GM23248 (cell line): ENCODE measurements at regions not wholly inside any gene's neighbourhood (a gene's known extent, or its start where the extent isn't known, plus 50 kb on each side); places are given as distances from the start of the nearest gene placed in this dataset.

Source experiments
- DNase-seq: peaks from one replicate; pipeline ENCODE4 v3.0.0-alpha.2; 2015
- H2AFZ ChIP-seq: fragments of 200-600 bp; sonication (generic); 2 replicates; pipeline ENCODE4 v1.6.1; 2016; ENCODE audit warnings: antibody characterized with exemption
- H3F3A ChIP-seq: fragments of 200-600 bp; sonication (generic); 2 replicates; pipeline ENCODE4 v1.6.1; 2016; ENCODE audit warnings: mild to moderate bottlenecking, antibody characterized with exemption, mixed run types; ENCODE audit not compliant: insufficient read depth
- H3K27ac ChIP-seq: fragments of 200-600 bp; sonication (generic); 2 replicates; pipeline ENCODE4 v1.5.1; 2016; ENCODE audit warnings: mild to moderate bottlenecking
- H3K27me3 ChIP-seq: fragments of 200-600 bp; sonication (generic); replicated peaks from 2 replicates; pipeline ENCODE4 v1.6.1; 2016; ENCODE audit warnings: mild to moderate bottlenecking; ENCODE audit not compliant: insufficient read depth
- H3K36me3 ChIP-seq: fragments of 200-600 bp; sonication (generic); 2 replicates; pipeline ENCODE4 v1.6.1; 2016; ENCODE audit warnings: low read depth, mild to moderate bottlenecking
- H3K4me1 ChIP-seq: fragments of 200-600 bp; sonication (generic); 2 replicates; pipeline ENCODE4 v1.6.1; 2016; ENCODE audit warnings: mild to moderate bottlenecking; ENCODE audit not compliant: insufficient read depth
- H3K4me2 ChIP-seq: fragments of 200-600 bp; sonication (generic); one replicate; pipeline ENCODE4 v1.6.1; 2016; ENCODE audit warnings: mild to moderate bottlenecking; ENCODE audit not compliant: unreplicated experiment
- H3K4me3 ChIP-seq: fragments of 200-600 bp; sonication (generic); 2 replicates; pipeline ENCODE4 v1.5.1; 2016; ENCODE audit warnings: mild to moderate bottlenecking
- H3K79me2 ChIP-seq: fragments of 200-600 bp; sonication (generic); 2 replicates; pipeline ENCODE4 v1.6.1; 2016; ENCODE audit warnings: mild to moderate bottlenecking; ENCODE audit not compliant: insufficient read depth
- H3K9ac ChIP-seq: fragments of 200-600 bp; sonication (generic); 2 replicates; pipeline ENCODE4 v1.6.1; 2016; ENCODE audit warnings: mild to moderate bottlenecking
- H3K9me2 ChIP-seq: fragments of 200-600 bp; sonication (generic); 2 replicates; pipeline ENCODE4 v1.6.1; 2016; ENCODE audit warnings: mixed run types, mild to moderate bottlenecking, moderate library complexity; ENCODE audit not compliant: insufficient read depth
- H3K9me3 ChIP-seq: fragments of 200-600 bp; sonication (generic); one replicate; pipeline ENCODE4 v1.6.1; 2017; ENCODE audit warnings: low read depth
- H4K20me1 ChIP-seq: fragments of 200-600 bp; sonication (generic); 2 replicates; pipeline ENCODE4 v1.6.0; 2016; ENCODE audit not compliant: insufficient read depth
- EZH2 ChIP-seq: fragments of 200-600 bp; sonication (generic); IDR thresholded peaks from 2 replicates; pipeline ENCODE4 v1.6.1; 2018; ENCODE audit warnings: antibody characterized with exemption, mild to moderate bottlenecking; ENCODE audit not compliant: insufficient read depth, poor library complexity, severe bottlenecking
- EZH2phosphoT487 ChIP-seq: fragments of 200-600 bp; sonication (generic); IDR thresholded peaks from 2 replicates; pipeline ENCODE4 v1.6.1; 2018; ENCODE audit warnings: antibody characterized with exemption, moderate library complexity, mild to moderate bottlenecking, low read depth; ENCODE audit not compliant: insufficient read depth
- WGBS, 2 experiments: methylation state at CpG; one replicate each; pipeline ENCODE4 v1.1.6; 2015 to 2017; ENCODE audit warnings: low lambda C conversion rate in 2 of 2, low coverage in 1 of 2; ENCODE audit errors: missing lambda C conversion rate in 2 of 2; 5-methylcytosine and 5-hydroxymethylcytosine counted together
- in situ Hi-C: fragments of 300-500 bp; cut with MboI; formaldehyde crosslinking; loops from 2 replicates; pipeline ENCODE4 v1.15.0; 2020

- H3K9ac ChIP-seq, result no peak overlapping the region
- no peaks in the 10 kb centered on the region for H4K20me1 ChIP-seq
- no peaks in the 10 kb centered on the region for H3F3A ChIP-seq
- no peak for DNase-seq
- no peak overlapping the region for H3K4me2 ChIP-seq
- H3K4me3 ChIP-seq, result no peak overlapping the region
- H3K9me2 ChIP-seq, result no peaks in the 10 kb centered on the region
- H3K36me3 ChIP-seq, result no peaks in the 10 kb centered on the region
- H3K9me3 ChIP-seq, result no peaks in the 10 kb centered on the region
- no peaks in the 10 kb centered on the region for H3K4me1 ChIP-seq
- H3K27me3 ChIP-seq, result no peaks in the 10 kb centered on the region
- in situ Hi-C loops, result no loop called here
- H3K27ac ChIP-seq, result no peak overlapping the region
- H2AFZ ChIP-seq, result no peak overlapping the region
- H3K79me2 ChIP-seq, result no peaks in the 10 kb centered on the region
- no peak for TF ChIP-seq EZH2phosphoT487
Measured at GRCh38 chr2:114373591-114373990, 68.8 kb upstream of the DPP10 start.

GRCh38 chr2:114384441-114384840, 58.0 kb upstream of the DPP10 start:
- H3K79me2 ChIP-seq, result no peaks in the 10 kb centered on the region
- H2AFZ ChIP-seq, result no peak overlapping the region
- no peaks in the 10 kb centered on the region for H3K36me3 ChIP-seq
- no peaks in the 10 kb centered on the region for H3K4me1 ChIP-seq
- no peak overlapping the region for H3K9ac ChIP-seq
- H3K9me3 ChIP-seq, result no peaks in the 10 kb centered on the region
- no peak for DNase-seq
- in situ Hi-C loops, result no loop called here
- TF ChIP-seq EZH2phosphoT487 (no peak), EZH2 (no peak)
- H3K4me3 ChIP-seq, result no peak overlapping the region
- no peak overlapping the region for H3K4me2 ChIP-seq
- H3K9me2 ChIP-seq, result no peaks in the 10 kb centered on the region
- WGBS, 2 experiments, result 7 to 8% methylated on average over 4 of the region's 4 CpGs
- H3K27ac ChIP-seq, result no peak overlapping the region
- H3K27me3 ChIP-seq, result no peaks in the 10 kb centered on the region
- H4K20me1 ChIP-seq, result no peaks in the 10 kb centered on the region
- H3F3A ChIP-seq, result no peaks in the 10 kb centered on the region

- H3K4me3 ChIP-seq, result no peak overlapping the region
- no peaks in the 10 kb centered on the region for H3K27me3 ChIP-seq
Measured at GRCh38 chr2:114389021-114389420, 53.4 kb upstream of the DPP10 start.

More at GRCh38 chr2:114389021-114389420, 53.4 kb upstream of the DPP10 start:
- no peak overlapping the region for H2AFZ ChIP-seq
- no peak overlapping the region for H3K9ac ChIP-seq
- H3K9me3 ChIP-seq, result no peaks in the 10 kb centered on the region
- no peaks in the 10 kb centered on the region for H3K9me2 ChIP-seq
- DNase-seq, result no peak
- H3K4me2 ChIP-seq, result no peak overlapping the region
- H3K4me1 ChIP-seq, result no peaks in the 10 kb centered on the region
- no peaks in the 10 kb centered on the region for H3F3A ChIP-seq
- no peak for TF ChIP-seq EZH2
- TF ChIP-seq EZH2phosphoT487, result no peak
- H3K27ac ChIP-seq, result no peak overlapping the region
- WGBS, 2 experiments, result 44 to 53% methylated on average over 4 of the region's 4 CpGs
- in situ Hi-C loops, result no loop called here
- H3K79me2 ChIP-seq, result no peaks in the 10 kb centered on the region
- no peaks in the 10 kb centered on the region for H4K20me1 ChIP-seq
- no peaks in the 10 kb centered on the region for H3K36me3 ChIP-seq
